SK-N-SH (cell line): ENCODE measurements at regions not wholly inside any gene's neighbourhood (a gene's known extent, or its start where the extent isn't known, plus 50 kb on each side); places are given as distances from the start of the nearest gene placed in this dataset.

ENCODE experiments used
- CTCF ChIA-PET: fragments of 300-600, 350-600 bp; formaldehyde crosslinking; extraction: SDS; loops from one replicate; lab custom pipeline; 2021; lab: Yijun Ruan, JAX
- POLR2A ChIA-PET: fragments of 350-600 bp; sonication (Branson Sonifier 250); formaldehyde crosslinking; extraction: SDS; loops from one replicate; lab custom pipeline; 2020; ENCODE audit warnings: antibody characterized with exemption, inconsistent platforms; lab: Yijun Ruan, JAX
- DNase-seq: peaks from one replicate; pipeline ENCODE4 v3.0.0; 2012
- H2AFZ ChIP-seq: fragments of 200-600 bp; sonication (generic); 2 replicates; pipeline ENCODE4 v1.8.1; 2016; ENCODE audit warnings: antibody characterized with exemption, mild to moderate bottlenecking, low read depth
- H3F3A ChIP-seq: fragments of 200-600 bp; sonication (generic); replicated peaks from 2 replicates; pipeline ENCODE3; 2016; ENCODE audit warnings: antibody characterized with exemption, mild to moderate bottlenecking; ENCODE audit not compliant: insufficient read depth
- H3K27ac ChIP-seq, 2 experiments: fragments of 200-500 bp in 1 of 2; fragments of 200-600 bp in 1 of 2; sonication (Bioruptor generic) in 1 of 2; sonication (generic), shearing (Covaris generic) in 1 of 2; 2 replicates each; pipeline versions ENCODE4 v1.5.1 to v1.6.1; 2014 to 2016; ENCODE audit warnings: low read depth in 2 of 2, inconsistent platforms in 1 of 2, low read length in 1 of 2, mild to moderate bottlenecking in 1 of 2, mixed read lengths in 1 of 2
- H3K27me3 ChIP-seq: fragments of 200-600 bp; sonication (generic), shearing (Covaris generic); 2 replicates; pipeline ENCODE4 v1.6.1; 2016; ENCODE audit warnings: mixed run types; ENCODE audit not compliant: insufficient read depth
- H3K36me3 ChIP-seq, 2 experiments: fragments of 200-500 bp in 1 of 2; fragments of 200-600 bp in 1 of 2; sonication (Bioruptor generic) in 1 of 2; sonication (generic) in 1 of 2; replicated peaks in 1 of 2; 2 replicates each; pipeline versions ENCODE3 to v1.5.1; 2014 to 2016; ENCODE audit warnings: low read length in 1 of 2, mild to moderate bottlenecking in 1 of 2; ENCODE audit not compliant: insufficient read depth in 2 of 2, control insufficient read depth in 1 of 2
- H3K4me1 ChIP-seq, 2 experiments: fragments of 200-500 bp in 1 of 2; fragments of 200-600 bp in 1 of 2; sonication (Bioruptor generic) in 1 of 2; sonication (generic), shearing (Covaris generic) in 1 of 2; 2 replicates each; pipeline versions ENCODE4 v1.5.1 to v1.6.1; 2014 to 2016; ENCODE audit warnings: low read depth in 1 of 2, low read length in 1 of 2, mixed run types in 1 of 2; ENCODE audit not compliant: insufficient read depth in 2 of 2, control insufficient read depth in 1 of 2
- H3K4me2 ChIP-seq: fragments of 200-600 bp; sonication (generic), shearing (Covaris generic); 2 replicates; pipeline ENCODE4 v1.6.1; 2017; ENCODE audit warnings: mixed run types
- H3K4me3 ChIP-seq, 2 experiments: fragments of 200-500 bp in 1 of 2; fragments of 200-600 bp in 1 of 2; sonication (Bioruptor generic) in 1 of 2; sonication (generic), shearing (Covaris generic) in 1 of 2; 2 replicates each; pipeline versions ENCODE4 v1.5.1 to v1.8.1; 2014 to 2016; ENCODE audit warnings: low read depth in 2 of 2, inconsistent platforms in 1 of 2, low read length in 1 of 2, mild to moderate bottlenecking in 1 of 2, mixed read lengths in 1 of 2, moderate library complexity in 1 of 2
- H3K79me2 ChIP-seq: fragments of 200-600 bp; sonication (generic); 2 replicates; pipeline ENCODE4 v1.8.1; 2017; ENCODE audit warnings: mild to moderate bottlenecking; ENCODE audit not compliant: insufficient read depth
- H3K9ac ChIP-seq: fragments of 200-600 bp; sonication (generic); 2 replicates; pipeline ENCODE4 v1.6.1; 2017; ENCODE audit warnings: mixed run types
- H3K9me2 ChIP-seq: fragments of 200-600 bp; sonication (generic); 2 replicates; pipeline ENCODE4 v1.6.1; 2017; ENCODE audit warnings: mixed run types
- H3K9me3 ChIP-seq: fragments of 200-600 bp; sonication (generic); 2 replicates; pipeline ENCODE4 v1.6.1; 2017; ENCODE audit warnings: mixed run types, mild to moderate bottlenecking, moderate library complexity
- H4K20me1 ChIP-seq: fragments of 200-600 bp; sonication (generic); 2 replicates; pipeline ENCODE4 v1.6.1; 2017; ENCODE audit warnings: mild to moderate bottlenecking, mixed run types; ENCODE audit not compliant: insufficient read depth
- ELF1 ChIP-seq: IDR thresholded peaks from 2 replicates; pipeline ENCODE4 v1.4.0; 2012
- EZH2phosphoT487 ChIP-seq: fragments of 200-600 bp; sonication (generic); IDR thresholded peaks from 2 replicates; pipeline ENCODE4 v1.6.1; 2017; ENCODE audit warnings: low read depth, mixed run types, mild to moderate bottlenecking, antibody characterized with exemption, moderate library complexity, borderline replicate concordance
- FOXJ3 ChIP-seq: sonication (generic); formaldehyde crosslinking; IDR thresholded peaks from 2 replicates; pipeline ENCODE4 v1.5.1; 2020; ENCODE audit warnings: mild to moderate bottlenecking, missing genetic modification reagents
- GABPA ChIP-seq: IDR thresholded peaks from 2 replicates; pipeline ENCODE4 v1.4.0; 2012; ENCODE audit warnings: low read depth, mild to moderate bottlenecking
- JUND ChIP-seq: IDR thresholded peaks from 2 replicates; pipeline ENCODE4 v1.4.0; 2012
- NFIC ChIP-seq: IDR thresholded peaks from 2 replicates; pipeline ENCODE4 v1.4.0; 2012; ENCODE audit warnings: borderline replicate concordance
- POLR2AphosphoS5 ChIP-seq: IDR thresholded peaks from 2 replicates; pipeline ENCODE4 v1.6.1; 2012; ENCODE audit warnings: low read depth, low read length
- RAD21 ChIP-seq: IDR thresholded peaks from 2 replicates; pipeline ENCODE4 v1.6.1; 2012; ENCODE audit warnings: mild to moderate bottlenecking, low read length
- RFX5 ChIP-seq: IDR thresholded peaks from 2 replicates; pipeline ENCODE4 v1.6.1; 2012; ENCODE audit warnings: mild to moderate bottlenecking, improper control_type of control experiment, low read length
- SIN3A ChIP-seq: IDR thresholded peaks from 2 replicates; pipeline ENCODE4 v1.6.1; 2012; ENCODE audit warnings: low read depth, mild to moderate bottlenecking, low read length, moderate library complexity, borderline replicate concordance
- SMC3 ChIP-seq: IDR thresholded peaks from 2 replicates; pipeline ENCODE4 v1.6.1; 2012; ENCODE audit warnings: low read depth, low read length, improper control_type of control experiment
- YY1 ChIP-seq: IDR thresholded peaks from 2 replicates; pipeline ENCODE4 v1.4.0; 2012; ENCODE audit warnings: low read depth, mild to moderate bottlenecking
- WGBS: methylation state at CpG from one replicate; pipeline ENCODE4 v1.1.6; 2017; ENCODE audit warnings: low lambda C conversion rate; 5-methylcytosine and 5-hydroxymethylcytosine counted together
- TF ChIP-seq, protein P1 (sequence below): IDR thresholded peaks from 2 replicates; pipeline ENCODE4 v1.4.0; 2012; ENCODE audit warnings: low read depth, borderline replicate concordance
- TF ChIP-seq, protein P2 (sequence below): IDR thresholded peaks from 2 replicates; pipeline ENCODE4 v1.4.0; 2012; ENCODE audit warnings: low read depth, borderline replicate concordance
- TF ChIP-seq, protein P3 (sequence below): fragments of 200-600 bp; sonication (generic); IDR thresholded peaks from 2 replicates; pipeline ENCODE4 v1.6.1; 2017; ENCODE audit warnings: antibody characterized with exemption, mild to moderate bottlenecking, moderate library complexity
- TF ChIP-seq, protein P4 (sequence below): IDR thresholded peaks from 2 replicates; pipeline ENCODE4 v1.4.0; 2012; ENCODE audit warnings: low read depth
- TF ChIP-seq, protein P5 (sequence below): fragments of 150-350 bp; IDR thresholded peaks from 2 replicates; pipeline ENCODE4 v1.6.1; 2016; ENCODE audit warnings: mild to moderate bottlenecking, low read depth, low read length

DNA sequence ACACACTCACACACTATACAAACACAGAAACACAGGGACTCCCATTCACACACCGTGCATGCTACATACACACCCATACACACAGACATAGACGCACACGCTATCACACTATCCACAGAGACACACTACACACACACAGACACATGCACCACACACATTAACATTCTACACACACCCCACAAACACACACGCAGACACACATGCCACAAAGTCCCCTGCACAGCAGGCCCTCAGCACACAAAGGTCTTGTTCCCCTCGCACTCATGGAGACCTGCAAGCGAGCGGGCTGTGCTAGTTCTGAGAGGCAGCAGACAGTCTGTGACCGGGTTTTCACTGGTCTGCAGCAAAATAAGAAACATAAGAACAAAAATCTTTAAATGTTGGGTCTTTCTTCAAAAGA lies 429.6 kb upstream of the SALL3 start:
- Histone ChIP-seq H3K36me3 (no peaks in the 10 kb centered on the region), H3K27ac (no peak overlapping the region), H3K4me1 (no peaks in the 10 kb centered on the region), H3K9ac (no peak overlapping the region), H2AFZ (no peak overlapping the region), H3K79me2 (no peaks in the 10 kb centered on the region), H4K20me1 (no peaks in the 10 kb centered on the region), H3K27me3 (no peaks in the 10 kb centered on the region), H3K9me2 (no peaks in the 10 kb centered on the region), H3K4me3 (no peak overlapping the region), H3K4me2 (no peak overlapping the region), H3F3A (no peaks in the 10 kb centered on the region), H3K9me3 (no peaks in the 10 kb centered on the region)
- no peak for DNase-seq
- POLR2A ChIA-PET: no interaction called here
- no peak for TF ChIP-seq RFX5
- CTCF ChIA-PET: no interaction called here
- 28% methylated on average over 8 of the region's 8 CpGs for WGBS

DNA sequence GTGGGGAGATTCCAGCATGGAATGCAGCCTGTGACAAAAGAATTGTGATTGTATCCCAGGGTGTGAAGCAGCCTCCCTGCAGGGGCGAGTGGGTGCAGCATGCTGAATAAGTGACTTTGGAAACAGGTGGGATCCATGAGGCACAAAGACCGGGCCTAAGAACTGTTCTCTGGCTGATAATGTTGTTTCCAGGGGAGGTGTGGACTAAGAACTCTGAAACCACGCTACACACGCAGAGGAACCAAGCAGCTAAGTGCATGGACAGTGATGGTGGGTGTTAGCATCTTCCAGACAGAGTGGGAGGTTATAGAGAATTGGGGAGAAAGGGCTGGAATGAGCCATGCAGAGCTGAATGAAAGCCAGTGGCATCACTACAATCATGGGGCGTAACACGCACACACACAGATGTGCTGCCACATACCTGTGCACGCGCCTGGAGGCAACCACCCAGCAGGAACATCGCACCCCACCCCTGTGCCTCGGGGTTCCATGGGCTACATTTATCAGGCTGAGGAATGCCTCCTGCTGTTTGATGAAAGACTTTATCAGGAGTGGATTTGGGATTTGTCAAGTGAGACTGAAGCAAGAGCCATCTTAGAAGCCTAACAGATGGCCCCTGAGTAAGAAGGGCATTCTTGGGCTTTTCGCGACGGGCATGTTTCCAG lies 424.5 kb upstream of the SALL3 start:
- Histone ChIP-seq H4K20me1 (no peaks in the 10 kb centered on the region), H3K27me3 (no peaks in the 10 kb centered on the region), H3K9ac (no peak overlapping the region), H3K4me2 (no peak overlapping the region), H3K4me3 (no peak overlapping the region), H3K4me1 (no peaks in the 10 kb centered on the region), H3K9me2 (no peaks in the 10 kb centered on the region), H2AFZ (no peak overlapping the region), H3F3A (no peaks in the 10 kb centered on the region), H3K27ac (no peak overlapping the region), H3K9me3 (no peaks in the 10 kb centered on the region), H3K79me2 (no peaks in the 10 kb centered on the region), H3K36me3 (no peaks in the 10 kb centered on the region)
- POLR2A ChIA-PET: no interaction called here
- CTCF ChIA-PET: no interaction called here
- DNase-seq: no peak
- 15% methylated on average over 12 of the region's 13 CpGs for WGBS
- TF ChIP-seq, protein P1, sequence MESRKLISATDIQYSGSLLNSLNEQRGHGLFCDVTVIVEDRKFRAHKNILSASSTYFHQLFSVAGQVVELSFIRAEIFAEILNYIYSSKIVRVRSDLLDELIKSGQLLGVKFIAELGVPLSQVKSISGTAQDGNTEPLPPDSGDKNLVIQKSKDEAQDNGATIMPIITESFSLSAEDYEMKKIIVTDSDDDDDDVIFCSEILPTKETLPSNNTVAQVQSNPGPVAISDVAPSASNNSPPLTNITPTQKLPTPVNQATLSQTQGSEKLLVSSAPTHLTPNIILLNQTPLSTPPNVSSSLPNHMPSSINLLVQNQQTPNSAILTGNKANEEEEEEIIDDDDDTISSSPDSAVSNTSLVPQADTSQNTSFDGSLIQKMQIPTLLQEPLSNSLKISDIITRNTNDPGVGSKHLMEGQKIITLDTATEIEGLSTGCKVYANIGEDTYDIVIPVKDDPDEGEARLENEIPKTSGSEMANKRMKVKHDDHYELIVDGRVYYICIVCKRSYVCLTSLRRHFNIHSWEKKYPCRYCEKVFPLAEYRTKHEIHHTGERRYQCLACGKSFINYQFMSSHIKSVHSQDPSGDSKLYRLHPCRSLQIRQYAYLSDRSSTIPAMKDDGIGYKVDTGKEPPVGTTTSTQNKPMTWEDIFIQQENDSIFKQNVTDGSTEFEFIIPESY: no peak
- TF ChIP-seq SMC3 (no peak), RAD21 (no peak), FOXJ3 (CRISPR knock-in tag) (no peak), RFX5 (no peak), SIN3A (no peak), EZH2phosphoT487 (no peak), ELF1 (no peak), POLR2AphosphoS5 (no peak), GABPA (no peak), JUND (no peak), NFIC (no peak), YY1 (no peak)
- TF ChIP-seq, protein P2, sequence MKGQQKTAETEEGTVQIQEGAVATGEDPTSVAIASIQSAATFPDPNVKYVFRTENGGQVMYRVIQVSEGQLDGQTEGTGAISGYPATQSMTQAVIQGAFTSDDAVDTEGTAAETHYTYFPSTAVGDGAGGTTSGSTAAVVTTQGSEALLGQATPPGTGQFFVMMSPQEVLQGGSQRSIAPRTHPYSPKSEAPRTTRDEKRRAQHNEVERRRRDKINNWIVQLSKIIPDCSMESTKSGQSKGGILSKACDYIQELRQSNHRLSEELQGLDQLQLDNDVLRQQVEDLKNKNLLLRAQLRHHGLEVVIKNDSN: no peak
- TF ChIP-seq, protein P3, sequence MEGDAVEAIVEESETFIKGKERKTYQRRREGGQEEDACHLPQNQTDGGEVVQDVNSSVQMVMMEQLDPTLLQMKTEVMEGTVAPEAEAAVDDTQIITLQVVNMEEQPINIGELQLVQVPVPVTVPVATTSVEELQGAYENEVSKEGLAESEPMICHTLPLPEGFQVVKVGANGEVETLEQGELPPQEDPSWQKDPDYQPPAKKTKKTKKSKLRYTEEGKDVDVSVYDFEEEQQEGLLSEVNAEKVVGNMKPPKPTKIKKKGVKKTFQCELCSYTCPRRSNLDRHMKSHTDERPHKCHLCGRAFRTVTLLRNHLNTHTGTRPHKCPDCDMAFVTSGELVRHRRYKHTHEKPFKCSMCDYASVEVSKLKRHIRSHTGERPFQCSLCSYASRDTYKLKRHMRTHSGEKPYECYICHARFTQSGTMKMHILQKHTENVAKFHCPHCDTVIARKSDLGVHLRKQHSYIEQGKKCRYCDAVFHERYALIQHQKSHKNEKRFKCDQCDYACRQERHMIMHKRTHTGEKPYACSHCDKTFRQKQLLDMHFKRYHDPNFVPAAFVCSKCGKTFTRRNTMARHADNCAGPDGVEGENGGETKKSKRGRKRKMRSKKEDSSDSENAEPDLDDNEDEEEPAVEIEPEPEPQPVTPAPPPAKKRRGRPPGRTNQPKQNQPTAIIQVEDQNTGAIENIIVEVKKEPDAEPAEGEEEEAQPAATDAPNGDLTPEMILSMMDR: no peak
- TF ChIP-seq, protein P4, sequence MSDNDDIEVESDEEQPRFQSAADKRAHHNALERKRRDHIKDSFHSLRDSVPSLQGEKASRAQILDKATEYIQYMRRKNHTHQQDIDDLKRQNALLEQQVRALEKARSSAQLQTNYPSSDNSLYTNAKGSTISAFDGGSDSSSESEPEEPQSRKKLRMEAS: no peak
- TF ChIP-seq, protein P5, sequence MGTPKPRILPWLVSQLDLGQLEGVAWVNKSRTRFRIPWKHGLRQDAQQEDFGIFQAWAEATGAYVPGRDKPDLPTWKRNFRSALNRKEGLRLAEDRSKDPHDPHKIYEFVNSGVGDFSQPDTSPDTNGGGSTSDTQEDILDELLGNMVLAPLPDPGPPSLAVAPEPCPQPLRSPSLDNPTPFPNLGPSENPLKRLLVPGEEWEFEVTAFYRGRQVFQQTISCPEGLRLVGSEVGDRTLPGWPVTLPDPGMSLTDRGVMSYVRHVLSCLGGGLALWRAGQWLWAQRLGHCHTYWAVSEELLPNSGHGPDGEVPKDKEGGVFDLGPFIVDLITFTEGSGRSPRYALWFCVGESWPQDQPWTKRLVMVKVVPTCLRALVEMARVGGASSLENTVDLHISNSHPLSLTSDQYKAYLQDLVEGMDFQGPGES: no peak
